Endodermal cell (in vitro differentiated cells): ENCODE measurements at regions not wholly inside any gene's neighbourhood (a gene's known extent, or its start where the extent isn't known, plus 50 kb on each side); places are given as distances from the start of the nearest gene placed in this dataset.

Experiments used
- DNase-seq: peaks from one replicate; pipeline ENCODE4 v3.0.0-alpha.2; 2017
- H3K27ac ChIP-seq: 2 replicates; pipeline ENCODE4 v1.5.1; 2013; ENCODE audit warnings: mild to moderate bottlenecking, low read depth, low read length, moderate library complexity
- H3K27me3 ChIP-seq: 2 replicates; pipeline ENCODE4 v1.6.1; 2013; ENCODE audit warnings: mild to moderate bottlenecking, low read length, moderate library complexity; ENCODE audit not compliant: insufficient read depth, control insufficient read depth, poor library complexity, severe bottlenecking
- H3K36me3 ChIP-seq: 2 replicates; pipeline ENCODE4 v1.7.0; 2013; ENCODE audit warnings: mild to moderate bottlenecking, low read length, moderate library complexity; ENCODE audit not compliant: control insufficient read depth, insufficient read depth
- H3K4me1 ChIP-seq: one replicate; pipeline ENCODE4 v1.7.0; 2013; ENCODE audit warnings: low read length; ENCODE audit not compliant: control insufficient read depth, insufficient read depth
- H3K4me3 ChIP-seq: 2 replicates; pipeline ENCODE4 v1.5.1; 2013; ENCODE audit warnings: mild to moderate bottlenecking, low read length, moderate library complexity
- H3K9ac ChIP-seq: 2 replicates; pipeline ENCODE4 v1.6.1; 2013; ENCODE audit warnings: mild to moderate bottlenecking, low read length, moderate library complexity; ENCODE audit not compliant: poor library complexity, severe bottlenecking; ENCODE audit errors: extremely low read depth
- H3K9me3 ChIP-seq: 2 replicates; pipeline ENCODE4 v1.6.1; 2013; ENCODE audit warnings: mild to moderate bottlenecking, low read length, moderate library complexity; ENCODE audit not compliant: control insufficient read depth
- H3K27ac Mint-ChIP-seq: 2 replicates; pipeline ENCODE4 v1.8.0; 2020; ENCODE audit warnings: mixed read lengths
- H3K27me3 Mint-ChIP-seq: 2 replicates; pipeline ENCODE4 v1.8.0; 2021; ENCODE audit warnings: mild to moderate bottlenecking, mixed read lengths; ENCODE audit not compliant: insufficient read depth
- H3K36me3 Mint-ChIP-seq: 2 replicates; pipeline ENCODE4 v1.8.0; 2020; ENCODE audit warnings: low read depth, mixed read lengths
- H3K4me1 Mint-ChIP-seq: 2 replicates; pipeline ENCODE4 v1.8.0; 2020; ENCODE audit warnings: mixed read lengths
- H3K4me3 Mint-ChIP-seq: 2 replicates; pipeline ENCODE4 v1.8.0; 2020; ENCODE audit warnings: mild to moderate bottlenecking, moderate library complexity, mixed read lengths
- H3K9me3 Mint-ChIP-seq: 2 replicates; pipeline ENCODE4 v1.8.0; 2020; ENCODE audit warnings: mild to moderate bottlenecking, mixed read lengths
- WGBS, 2 experiments: methylation state at CpG; one replicate each; pipeline versions ENCODE4 v1.1.5 to v1.1.7; 2013; ENCODE audit warnings: missing lambda C conversion rate in 2 of 2, mixed read lengths in 1 of 2; ENCODE audit not compliant: insufficient coverage in 1 of 2, insufficient read length in 1 of 2; 5-methylcytosine and 5-hydroxymethylcytosine counted together
- TF ChIP-seq, protein P1 (sequence below): fragments of 200-600 bp; sonication (generic); conservative IDR thresholded peaks from 2 replicates; pipeline ENCODE4 v1.5.0; 2021; ENCODE audit warnings: antibody characterized with exemption, mild to moderate bottlenecking

- H3K9ac ChIP-seq: no peak overlapping the region
- Mint-ChIP-seq H3K9me3 (peaks cover 2% of the 10 kb centered on the region), H3K4me1 (no peaks in the 10 kb centered on the region), H3K27ac (peak overlapping the region; percentile 1), H3K27me3 (no peaks in the 10 kb centered on the region), H3K36me3 (no peaks in the 10 kb centered on the region), H3K4me3 (no peak overlapping the region)
- H3K27ac ChIP-seq: no peak overlapping the region
- H3K4me1 ChIP-seq: no peaks in the 10 kb centered on the region
- DNase-seq: no peak
- no peaks in the 10 kb centered on the region for H3K36me3 ChIP-seq
- peaks cover 8% of the 10 kb centered on the region for H3K9me3 ChIP-seq
- TF ChIP-seq, protein P1, sequence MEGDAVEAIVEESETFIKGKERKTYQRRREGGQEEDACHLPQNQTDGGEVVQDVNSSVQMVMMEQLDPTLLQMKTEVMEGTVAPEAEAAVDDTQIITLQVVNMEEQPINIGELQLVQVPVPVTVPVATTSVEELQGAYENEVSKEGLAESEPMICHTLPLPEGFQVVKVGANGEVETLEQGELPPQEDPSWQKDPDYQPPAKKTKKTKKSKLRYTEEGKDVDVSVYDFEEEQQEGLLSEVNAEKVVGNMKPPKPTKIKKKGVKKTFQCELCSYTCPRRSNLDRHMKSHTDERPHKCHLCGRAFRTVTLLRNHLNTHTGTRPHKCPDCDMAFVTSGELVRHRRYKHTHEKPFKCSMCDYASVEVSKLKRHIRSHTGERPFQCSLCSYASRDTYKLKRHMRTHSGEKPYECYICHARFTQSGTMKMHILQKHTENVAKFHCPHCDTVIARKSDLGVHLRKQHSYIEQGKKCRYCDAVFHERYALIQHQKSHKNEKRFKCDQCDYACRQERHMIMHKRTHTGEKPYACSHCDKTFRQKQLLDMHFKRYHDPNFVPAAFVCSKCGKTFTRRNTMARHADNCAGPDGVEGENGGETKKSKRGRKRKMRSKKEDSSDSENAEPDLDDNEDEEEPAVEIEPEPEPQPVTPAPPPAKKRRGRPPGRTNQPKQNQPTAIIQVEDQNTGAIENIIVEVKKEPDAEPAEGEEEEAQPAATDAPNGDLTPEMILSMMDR: no peak
- H3K4me3 ChIP-seq: no peak overlapping the region
- no peaks in the 10 kb centered on the region for H3K27me3 ChIP-seq
Measured at GRCh38 chr14:45680531-45680930, 427.5 kb upstream of the MIS18BP1 start.

DNA sequence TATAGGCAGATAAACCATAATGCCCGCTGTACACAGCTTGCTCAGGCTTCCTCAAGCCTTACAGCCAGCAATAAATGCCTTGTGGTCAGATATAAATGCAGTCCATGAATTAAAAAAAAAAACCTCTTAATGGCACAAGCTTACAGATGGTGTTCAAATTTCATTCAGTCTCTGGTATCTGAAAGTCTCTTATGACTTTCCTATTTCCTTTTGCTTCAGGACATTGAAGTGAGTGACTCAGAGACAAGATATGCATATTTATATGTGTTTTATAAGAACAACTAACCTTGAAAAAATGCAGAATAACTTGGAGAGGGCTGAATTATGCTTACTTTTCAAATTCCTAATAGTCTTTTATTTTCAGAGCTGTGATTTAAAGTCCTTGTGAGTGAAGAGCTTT, 426.9 kb upstream of the MIS18BP1 start:
- Mint-ChIP-seq H3K4me1 (no peaks in the 10 kb centered on the region), H3K4me3 (no peak overlapping the region), H3K9me3 (peaks cover 2% of the 10 kb centered on the region), H3K36me3 (no peaks in the 10 kb centered on the region), H3K27me3 (no peaks in the 10 kb centered on the region), H3K27ac (no peak overlapping the region)
- H3K4me3 ChIP-seq: no peak overlapping the region
- 71 to 100% methylated on average over 1 of the region's 1 CpG for WGBS, 2 experiments
- TF ChIP-seq, protein P1: no peak
- H3K36me3 ChIP-seq: no peaks in the 10 kb centered on the region
- no peaks in the 10 kb centered on the region for H3K4me1 ChIP-seq
- DNase-seq: no peak
- H3K9ac ChIP-seq: no peak overlapping the region
- no peaks in the 10 kb centered on the region for H3K27me3 ChIP-seq
- H3K27ac ChIP-seq: no peak overlapping the region
- peaks cover 3% of the 10 kb centered on the region for H3K9me3 ChIP-seq

- Mint-ChIP-seq H3K4me3 (no peak overlapping the region), H3K27ac (no peak overlapping the region), H3K36me3 (no peaks in the 10 kb centered on the region), H3K9me3 (no peaks in the 10 kb centered on the region), H3K4me1 (no peaks in the 10 kb centered on the region), H3K27me3 (no peaks in the 10 kb centered on the region)
- TF ChIP-seq, protein P1: no peak
- Histone ChIP-seq H3K4me3 (no peak overlapping the region), H3K36me3 (no peaks in the 10 kb centered on the region), H3K4me1 (no peaks in the 10 kb centered on the region), H3K27ac (no peak overlapping the region), H3K9ac (no peak overlapping the region), H3K9me3 (no peaks in the 10 kb centered on the region), H3K27me3 (no peaks in the 10 kb centered on the region)
- DNase-seq: no peak
Measured at GRCh38 chr14:45678163-45678562, 425.2 kb upstream of the MIS18BP1 start.
